SK-N-MC (cell line): ENCODE measurements at regions not wholly inside any gene's neighbourhood (a gene's known extent, or its start where the extent isn't known, plus 50 kb on each side); places are given as distances from the start of the nearest gene placed in this dataset.

Experiments used
- EZH2 ChIP-seq: fragments of 200-600 bp; sonication (generic); IDR thresholded peaks from one replicate; pipeline ENCODE4 v1.6.1; 2017; ENCODE audit warnings: antibody characterized with exemption
- FOXP2 ChIP-seq: optimal IDR thresholded peaks from 2 replicates; pipeline ENCODE3; 2011; ENCODE audit warnings: mild to moderate bottlenecking, moderate library complexity; ENCODE audit not compliant: insufficient read depth; ENCODE audit errors: extremely low read length, control extremely low read depth
- POLR2AphosphoS5 ChIP-seq: IDR thresholded peaks from 2 replicates; pipeline ENCODE4 v1.6.1; 2012; ENCODE audit warnings: mild to moderate bottlenecking, low read depth, low read length, borderline replicate concordance

GRCh38 chr16:86362155-86362849 is 148.0 kb upstream of the FOXF1 start:
- no peak for TF ChIP-seq POLR2AphosphoS5
- no peak for TF ChIP-seq EZH2
- TF ChIP-seq FOXP2 = no peak
